OCI-LY7 (cell line): ENCODE measurements at regions not wholly inside any gene's neighbourhood (a gene's known extent, or its start where the extent isn't known, plus 50 kb on each side); places are given as distances from the start of the nearest gene placed in this dataset.

Experiments
- BruUV-seq: library from RNA; stranded (reverse); fragments of 400-500 nt; replicated peaks from 2 replicates; lab custom pipeline; 2021; lab: Mats Ljungman, UMichigan
- CTCF ChIA-PET: fragments of 300-600 bp; sonication (Branson Sonifier 250); formaldehyde crosslinking; loops from one replicate; lab custom pipeline; 2022; ENCODE audit warnings: antibody characterized with exemption; ENCODE audit not compliant: unreplicated experiment; lab: Charles Lee
- POLR2A ChIA-PET: fragments of 300-600 bp; sonication (Branson Sonifier 250); formaldehyde crosslinking; loops from one replicate; lab custom pipeline; 2022; ENCODE audit warnings: antibody characterized with exemption; lab: Charles Lee
- DNase-seq: peaks from one replicate; pipeline ENCODE4 v3.0.0-alpha.2; 2015; ENCODE audit warnings: low spot score
- H2AFZ ChIP-seq: fragments of 200-600 bp; sonication (generic), shearing (Covaris generic); 2 replicates; pipeline ENCODE4 v1.6.1; 2014; ENCODE audit warnings: mild to moderate bottlenecking, antibody characterized with exemption, low read length, moderate library complexity
- H3K27ac ChIP-seq: fragments of 200-600 bp; sonication (generic); 2 replicates; pipeline ENCODE4 v1.5.1; 2014; ENCODE audit warnings: mixed run types, low read depth, mild to moderate bottlenecking, moderate library complexity, low read length, inconsistent platforms; ENCODE audit not compliant: poor library complexity, severe bottlenecking
- H3K36me3 ChIP-seq: fragments of 200-600 bp; sonication (generic); 2 replicates; pipeline ENCODE4 v1.6.1; 2014; ENCODE audit warnings: mild to moderate bottlenecking, antibody characterized with exemption, low read length, moderate library complexity, mixed read lengths; ENCODE audit not compliant: insufficient read depth
- H3K4me1 ChIP-seq: fragments of 200-600 bp; sonication (generic); 2 replicates; pipeline ENCODE4 v1.5.1; 2014; ENCODE audit warnings: mild to moderate bottlenecking, low read length; ENCODE audit not compliant: insufficient read depth, poor library complexity, severe bottlenecking
- H3K4me2 ChIP-seq: fragments of 200-600 bp; sonication (generic); 2 replicates; pipeline ENCODE4 v1.6.1; 2014; ENCODE audit warnings: mild to moderate bottlenecking, low read length
- H3K4me3 ChIP-seq: fragments of 200-600 bp; sonication (generic); 2 replicates; pipeline ENCODE4 v1.5.1; 2014; ENCODE audit warnings: mild to moderate bottlenecking, low read depth, low read length; ENCODE audit not compliant: poor library complexity, severe bottlenecking
- H3K79me2 ChIP-seq: fragments of 200-600 bp; sonication (generic); 2 replicates; pipeline ENCODE4 v1.6.1; 2016; ENCODE audit warnings: low read depth, mild to moderate bottlenecking, low read length, moderate library complexity, mixed read lengths; ENCODE audit not compliant: insufficient read depth
- H3K9me2 ChIP-seq: fragments of 200-600 bp; sonication (generic); 2 replicates; pipeline ENCODE4 v1.6.1; 2016; ENCODE audit warnings: mild to moderate bottlenecking, low read length, mixed read lengths; ENCODE audit not compliant: insufficient read depth
- H3K9me3 ChIP-seq: fragments of 200-600 bp; sonication (generic); 2 replicates; pipeline ENCODE4 v1.6.1; 2014; ENCODE audit warnings: mild to moderate bottlenecking, mixed run types, low read length, mixed read lengths
- H4K20me1 ChIP-seq: fragments of 200-600 bp; sonication (generic); 2 replicates; pipeline ENCODE4 v1.6.1; 2014; ENCODE audit warnings: mild to moderate bottlenecking, antibody characterized with exemption, low read length, moderate library complexity, mixed read lengths; ENCODE audit not compliant: insufficient read depth
- EZH2phosphoT487 ChIP-seq: fragments of 200-600 bp; sonication (generic); IDR thresholded peaks from 2 replicates; pipeline ENCODE4 v1.6.1; 2018; ENCODE audit warnings: low read depth, borderline replicate concordance, mild to moderate bottlenecking, mixed run types, antibody characterized with exemption, low read length, moderate library complexity, mixed read lengths
- intact Hi-C: fragments of 100-400 bp; cut with micrococcal nuclease; formaldehyde crosslinking; loops from one replicate; pipeline ENCODE4 v1.10.0; 2022; ENCODE audit not compliant: unreplicated experiment
- TF ChIP-seq, protein P1 (sequence below): fragments of 200-600 bp; sonication (generic); conservative IDR thresholded peaks from 2 replicates; pipeline ENCODE4 v1.5.1; 2014; ENCODE audit warnings: mild to moderate bottlenecking, antibody characterized with exemption, low read length, moderate library complexity, mixed read lengths

DNA sequence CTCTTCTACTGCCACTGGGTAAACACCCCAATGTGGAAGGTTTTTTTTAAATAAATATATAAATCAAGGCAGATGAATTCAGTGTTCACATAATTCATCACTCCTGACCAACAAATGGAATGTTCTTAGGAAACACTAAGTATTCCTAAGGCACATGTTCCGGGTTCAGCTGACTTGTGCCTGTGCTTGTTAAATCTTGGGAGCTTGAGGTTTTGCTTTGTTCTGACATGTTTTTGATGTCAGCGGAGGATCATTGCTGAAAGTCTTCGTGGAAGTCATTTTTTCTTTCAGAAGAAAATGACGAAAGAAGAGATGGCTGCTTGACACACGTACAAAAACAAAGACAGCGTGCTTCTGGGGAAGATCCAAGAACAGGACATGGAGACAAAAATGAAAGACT lies 185.8 kb downstream of the MZT1 start:
- Histone ChIP-seq H3K9me3 (no peaks in the 10 kb centered on the region), H3K9me2 (no peaks in the 10 kb centered on the region), H4K20me1 (no peaks in the 10 kb centered on the region), H3K27ac (no peak overlapping the region), H3K4me1 (no peaks in the 10 kb centered on the region), H3K4me2 (no peak overlapping the region), H3K36me3 (no peaks in the 10 kb centered on the region), H2AFZ (no peak overlapping the region), H3K4me3 (no peak overlapping the region), H3K79me2 (no peaks in the 10 kb centered on the region)
- POLR2A ChIA-PET: no interaction called here
- intact Hi-C loops: no loop called here
- TF ChIP-seq, protein P1, sequence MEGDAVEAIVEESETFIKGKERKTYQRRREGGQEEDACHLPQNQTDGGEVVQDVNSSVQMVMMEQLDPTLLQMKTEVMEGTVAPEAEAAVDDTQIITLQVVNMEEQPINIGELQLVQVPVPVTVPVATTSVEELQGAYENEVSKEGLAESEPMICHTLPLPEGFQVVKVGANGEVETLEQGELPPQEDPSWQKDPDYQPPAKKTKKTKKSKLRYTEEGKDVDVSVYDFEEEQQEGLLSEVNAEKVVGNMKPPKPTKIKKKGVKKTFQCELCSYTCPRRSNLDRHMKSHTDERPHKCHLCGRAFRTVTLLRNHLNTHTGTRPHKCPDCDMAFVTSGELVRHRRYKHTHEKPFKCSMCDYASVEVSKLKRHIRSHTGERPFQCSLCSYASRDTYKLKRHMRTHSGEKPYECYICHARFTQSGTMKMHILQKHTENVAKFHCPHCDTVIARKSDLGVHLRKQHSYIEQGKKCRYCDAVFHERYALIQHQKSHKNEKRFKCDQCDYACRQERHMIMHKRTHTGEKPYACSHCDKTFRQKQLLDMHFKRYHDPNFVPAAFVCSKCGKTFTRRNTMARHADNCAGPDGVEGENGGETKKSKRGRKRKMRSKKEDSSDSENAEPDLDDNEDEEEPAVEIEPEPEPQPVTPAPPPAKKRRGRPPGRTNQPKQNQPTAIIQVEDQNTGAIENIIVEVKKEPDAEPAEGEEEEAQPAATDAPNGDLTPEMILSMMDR: no peak
- no peak for TF ChIP-seq EZH2phosphoT487
- no TSS peak for BruUV-seq
- no peak for DNase-seq
- CTCF ChIA-PET: no interaction called here

DNA sequence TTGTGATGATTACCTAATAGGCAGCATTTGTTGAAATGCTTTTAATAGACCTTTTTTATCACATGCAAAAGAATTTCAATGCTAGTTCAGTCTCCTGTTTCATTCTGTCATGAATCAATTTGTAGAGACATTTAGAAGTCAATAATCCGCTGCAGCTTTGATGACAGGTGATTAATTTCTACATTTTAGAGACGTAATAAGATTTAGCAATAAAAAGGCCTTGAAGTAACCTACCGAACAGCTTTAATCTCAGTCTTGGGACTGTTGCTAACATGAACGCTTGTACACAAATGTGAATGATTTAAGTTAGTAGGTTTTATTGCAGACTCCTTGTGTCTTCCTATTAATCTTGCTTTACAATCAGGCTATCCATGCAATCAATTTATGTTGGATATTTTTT lies 186.5 kb downstream of the MZT1 start:
- no peak overlapping the region for H3K27ac ChIP-seq
- TF ChIP-seq, protein P1: no peak
- no peak for TF ChIP-seq EZH2phosphoT487
- intact Hi-C loops: no loop called here
- no peak overlapping the region for H3K4me2 ChIP-seq
- H3K79me2 ChIP-seq: no peaks in the 10 kb centered on the region
- ChIA-PET CTCF (no interaction called here), POLR2A (no interaction called here)
- no peak overlapping the region for H3K4me3 ChIP-seq
- H4K20me1 ChIP-seq: no peaks in the 10 kb centered on the region
- no peaks in the 10 kb centered on the region for H3K36me3 ChIP-seq
- H3K4me1 ChIP-seq: no peaks in the 10 kb centered on the region
- BruUV-seq: no TSS peak
- H3K9me2 ChIP-seq: no peaks in the 10 kb centered on the region
- no peak for DNase-seq
- H2AFZ ChIP-seq: no peak overlapping the region
- no peaks in the 10 kb centered on the region for H3K9me3 ChIP-seq

DNA sequence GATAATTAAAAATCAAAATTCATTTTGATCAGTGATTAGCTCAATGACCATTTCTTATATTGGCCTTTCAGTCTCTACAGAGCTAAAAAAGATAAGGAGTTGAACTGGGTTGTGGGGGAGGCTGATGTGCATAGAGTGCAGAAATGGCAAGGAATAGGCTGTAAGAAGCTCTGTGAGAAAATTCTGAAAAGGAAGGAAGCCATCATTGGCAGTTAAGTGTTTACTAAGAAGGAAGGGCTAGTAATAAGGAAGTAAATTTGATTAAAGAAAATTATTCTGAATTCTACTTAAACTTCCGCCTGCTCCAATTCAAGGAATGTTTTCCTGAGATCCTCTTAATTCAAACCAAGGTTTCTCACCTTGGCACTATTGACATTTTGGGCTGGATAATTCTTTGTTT lies 187.5 kb downstream of the MZT1 start:
- POLR2A ChIA-PET: no interaction called here
- CTCF ChIA-PET: no interaction called here
- no peak overlapping the region for H3K4me3 ChIP-seq
- no peaks in the 10 kb centered on the region for H3K36me3 ChIP-seq
- no peak for DNase-seq
- no peak overlapping the region for H3K4me2 ChIP-seq
- H3K4me1 ChIP-seq: no peaks in the 10 kb centered on the region
- no peaks in the 10 kb centered on the region for H3K79me2 ChIP-seq
- H4K20me1 ChIP-seq: no peaks in the 10 kb centered on the region
- no peaks in the 10 kb centered on the region for H3K9me2 ChIP-seq
- no peak overlapping the region for H3K27ac ChIP-seq
- no TSS peak for BruUV-seq
- no peaks in the 10 kb centered on the region for H3K9me3 ChIP-seq
- TF ChIP-seq EZH2phosphoT487: no peak
- TF ChIP-seq, protein P1: no peak
- no peak overlapping the region for H2AFZ ChIP-seq
- intact Hi-C loops: no loop called here
